PFSK-1 (cell line): ENCODE measurements at regions not wholly inside any gene's neighbourhood (a gene's known extent, or its start where the extent isn't known, plus 50 kb on each side); places are given as distances from the start of the nearest gene placed in this dataset.

Experiments used
- POLR2AphosphoS5 ChIP-seq: IDR thresholded peaks from 2 replicates; pipeline ENCODE4 v1.6.1; 2012; ENCODE audit warnings: low read depth, mild to moderate bottlenecking, control low read depth, low read length, moderate library complexity
- REST ChIP-seq, 2 experiments: IDR thresholded peaks; 2 replicates each; pipeline versions ENCODE4 v1.6.1 to v1.8.0; 2011 to 2012; ENCODE audit warnings: low read depth in 2 of 2, low read length in 2 of 2, control low read depth in 1 of 2, inconsistent platforms in 1 of 2, mild to moderate bottlenecking in 1 of 2, moderate library complexity in 1 of 2; ENCODE audit not compliant: insufficient read depth in 1 of 2

- no peak for TF ChIP-seq POLR2AphosphoS5
- TF ChIP-seq REST (IDR thresholded peaks at IDR 0.05; ENCODE audit: insufficient read depth in 1 of 2, low read depth in 2 of 2, low read length in 2 of 2) = no peak
Measured at GRCh38 chr11:42957831-42958230, 354.0 kb upstream of the API5 start.
